Keratinocyte (primary cell): ENCODE measurements at regions not wholly inside any gene's neighbourhood (a gene's known extent, or its start where the extent isn't known, plus 50 kb on each side); places are given as distances from the start of the nearest gene placed in this dataset.

Source experiments
- DNase-seq: peaks from one replicate; pipeline ENCODE4 v3.0.0-alpha.2; 2011; ENCODE audit warnings: low read depth, missing footprints, low spot score
- FAIRE-seq: peaks from 2 replicates; lab custom pipeline; 2011; peaks lifted over from hg19 to GRCh38; lab: Jason Lieb, UNC
- H2AFZ ChIP-seq: 2 replicates; pipeline ENCODE4 v1.6.0; 2012; ENCODE audit warnings: low read length, control low read depth, inconsistent platforms; ENCODE audit not compliant: control insufficient read depth
- H3K27ac ChIP-seq: 2 replicates; pipeline ENCODE4 v1.5.1; 2011; ENCODE audit warnings: low read length; ENCODE audit not compliant: control insufficient read depth, insufficient read depth
- H3K27me3 ChIP-seq: 3 replicates; pipeline ENCODE4 v1.6.0; 2011; ENCODE audit warnings: low read length; ENCODE audit not compliant: control insufficient read depth, insufficient read depth; ENCODE audit errors: extremely low read depth
- H3K36me3 ChIP-seq, 2 experiments: 2 replicates in 1 of 2; 3 replicates in 1 of 2; pipeline ENCODE4 v1.5.1; 2011; ENCODE audit warnings: low read length in 2 of 2, mild to moderate bottlenecking in 1 of 2; ENCODE audit not compliant: control insufficient read depth in 2 of 2, insufficient read depth in 2 of 2; ENCODE audit errors: extremely low read depth in 1 of 2
- H3K4me1 ChIP-seq: 3 replicates; pipeline ENCODE4 v1.5.1; 2011; ENCODE audit warnings: low read length; ENCODE audit not compliant: control insufficient read depth, insufficient read depth; ENCODE audit errors: extremely low read depth
- H3K4me2 ChIP-seq: 3 replicates; pipeline ENCODE4 v1.6.0; 2011; ENCODE audit warnings: low read depth, low read length; ENCODE audit not compliant: control insufficient read depth, insufficient read depth; ENCODE audit errors: extremely low read depth
- H3K4me3 ChIP-seq, 3 experiments: fragments of 200-600 bp in 1 of 3; sonication (generic) in 1 of 3; 2 replicates in 2 of 3; 3 replicates in 1 of 3; pipeline ENCODE4 v1.5.1; 2011 to 2016; ENCODE audit warnings: low read length in 3 of 3, mild to moderate bottlenecking in 3 of 3, control low read depth in 2 of 3, inconsistent platforms in 1 of 3, low read depth in 1 of 3, mixed read lengths in 1 of 3, mixed run types in 1 of 3, moderate library complexity in 1 of 3; ENCODE audit not compliant: control insufficient read depth in 2 of 3, insufficient read depth in 2 of 3; ENCODE audit errors: extremely low read depth in 1 of 3
- H3K79me2 ChIP-seq: 2 replicates; pipeline ENCODE4 v1.6.0; 2012; ENCODE audit warnings: low read length; ENCODE audit not compliant: control insufficient read depth, insufficient read depth
- H3K9ac ChIP-seq: 3 replicates; pipeline ENCODE4 v1.6.0; 2011; ENCODE audit warnings: low read length; ENCODE audit not compliant: control insufficient read depth, insufficient read depth; ENCODE audit errors: extremely low read depth
- H3K9me1 ChIP-seq: 3 replicates; pipeline ENCODE4 v1.6.0; 2011; ENCODE audit warnings: low read length; ENCODE audit not compliant: control insufficient read depth, insufficient read depth; ENCODE audit errors: extremely low read depth
- H3K9me3 ChIP-seq: 2 replicates; pipeline ENCODE4 v1.5.1; 2012; ENCODE audit warnings: low read depth, low read length; ENCODE audit not compliant: control insufficient read depth
- H4K20me1 ChIP-seq: 3 replicates; pipeline ENCODE4 v1.6.0; 2011; ENCODE audit warnings: low read length; ENCODE audit not compliant: control insufficient read depth, insufficient read depth; ENCODE audit errors: extremely low read depth
- CTCF ChIP-seq, 3 experiments: IDR thresholded peaks in 1 of 3; conservative IDR thresholded peaks in 1 of 3; optimal IDR thresholded peaks in 1 of 3; 2 replicates in 2 of 3; 3 replicates in 1 of 3; pipeline versions ENCODE3 to v1.5.1; 2011; ENCODE audit warnings: low read length in 3 of 3, mild to moderate bottlenecking in 3 of 3, moderate library complexity in 2 of 3, control low read depth in 1 of 3, inconsistent platforms in 1 of 3; ENCODE audit not compliant: insufficient read depth in 2 of 3; ENCODE audit errors: extremely low read depth in 1 of 3
- EZH2 ChIP-seq: IDR thresholded peaks from one replicate; pipeline ENCODE4 v1.6.1; 2012; ENCODE audit warnings: inconsistent platforms, mild to moderate bottlenecking, low read length, moderate library complexity
- dilution Hi-C: fragments of 300-500 bp; cut with MboI; formaldehyde crosslinking; loops from one replicate; pipeline ENCODE4 v1.7.0; 2020; ENCODE audit warnings: low sequenced_read_pairs; ENCODE audit not compliant: extremely low pct_ligation_motif_present

GRCh38 chr1:115556236-115556635 is 85.5 kb upstream of the VANGL1 start:
- FAIRE-seq = no peak
- Histone ChIP-seq H3K4me1 (peaks cover 15% of the 10 kb centered on the region), H3K27me3 (no peaks in the 10 kb centered on the region), H3K4me3 (no peak overlapping the region), H3K9me1 (no peaks in the 10 kb centered on the region), H3K36me3 (no peaks in the 10 kb centered on the region), H3K4me2 (no peak overlapping the region), H4K20me1 (no peaks in the 10 kb centered on the region), H2AFZ (no peak overlapping the region), H3K9ac (no peak overlapping the region), H3K27ac (no peak overlapping the region), H3K79me2 (no peaks in the 10 kb centered on the region), H3K9me3 (no peaks in the 10 kb centered on the region)
- dilution Hi-C loops = no loop called here
- TF ChIP-seq CTCF (optimal IDR thresholded peaks at IDR 0.05 in 1 of 3, IDR thresholded peaks at IDR 0.05 in 1 of 3, conservative IDR thresholded peaks at IDR 0.05 in 1 of 3; ENCODE audit: extremely low read depth in 1 of 3, insufficient read depth in 2 of 3, low read length in 3 of 3) (no peak), EZH2 (no peak)
- no peak for DNase-seq

GRCh38 chr1:115555446-115555845 is 86.3 kb upstream of the VANGL1 start:
- dilution Hi-C loops = no loop called here
- no peaks in the 10 kb centered on the region for H3K36me3 ChIP-seq
- no peak overlapping the region for H3K27ac ChIP-seq
- no peak for FAIRE-seq
- no peak for DNase-seq
- no peak overlapping the region for H3K4me2 ChIP-seq
- TF ChIP-seq CTCF (optimal IDR thresholded peaks at IDR 0.05 in 1 of 3, IDR thresholded peaks at IDR 0.05 in 1 of 3, conservative IDR thresholded peaks at IDR 0.05 in 1 of 3; ENCODE audit: extremely low read depth in 1 of 3, insufficient read depth in 2 of 3, low read length in 3 of 3) (no peak), EZH2 (no peak)
- no peaks in the 10 kb centered on the region for H3K79me2 ChIP-seq
- H2AFZ ChIP-seq = no peak overlapping the region
- H3K9ac ChIP-seq = no peak overlapping the region
- no peaks in the 10 kb centered on the region for H3K9me3 ChIP-seq
- H3K4me1 ChIP-seq = peaks cover 15% of the 10 kb centered on the region
- no peaks in the 10 kb centered on the region for H3K27me3 ChIP-seq
- no peaks in the 10 kb centered on the region for H3K9me1 ChIP-seq
- H4K20me1 ChIP-seq = no peaks in the 10 kb centered on the region
- H3K4me3 ChIP-seq = no peak overlapping the region
